Eye (tissue), 1 donor: ENCODE measurements at regions not wholly inside any gene's neighbourhood (a gene's known extent, or its start where the extent isn't known, plus 50 kb on each side); places are given as distances from the start of the nearest gene placed in this dataset.
A peak's percentile ranks its signal among the peaks of the same experiment; 100 is the strongest.
"Not testable (repeated sequence)": the region's sequence is repeated elsewhere in the genome, so short reads cannot be mapped to it uniquely, and the experiment has no call there.

ENCODE experiments used
- DNase-seq: peaks from one replicate; pipeline ENCODE4 v3.0.0-alpha.2; 2015

GRCh38 chr5:10125116-10125515 is 124.6 kb downstream of the ATPSCKMT start:
- no peak for DNase-seq

GRCh38 chr5:10124287-10124686 is 125.4 kb downstream of the ATPSCKMT start:
- DNase-seq: no peak

- no peak for DNase-seq
Observed at GRCh38 chr5:10123254-10123989, 126.3 kb downstream of the ATPSCKMT start.

- no peak for DNase-seq
Observed at GRCh38 chr5:10122076-10122726, 127.5 kb downstream of the ATPSCKMT start.

- no peak for DNase-seq
Observed at GRCh38 chr5:10120934-10121333, 128.8 kb downstream of the ATPSCKMT start.

- DNase-seq: no peak
Observed at GRCh38 chr5:10118150-10118549, 131.5 kb downstream of the ATPSCKMT start.

GRCh38 chr5:10116594-10116993 is 133.1 kb downstream of the ATPSCKMT start:
- DNase-seq: no peak

GRCh38 chr5:10115669-10116068 is 134.0 kb downstream of the ATPSCKMT start:
- DNase-seq: no peak

- DNase-seq: peak; percentile 80
Observed at GRCh38 chr5:10111571-10111970, 138.1 kb downstream of the ATPSCKMT start.

GRCh38 chr5:10110228-10110627 is 139.5 kb downstream of the ATPSCKMT start:
- no peak for DNase-seq

GRCh38 chr5:10109299-10109698 is 140.4 kb downstream of the ATPSCKMT start:
- peak; percentile 48 for DNase-seq

- no peak for DNase-seq
Observed at GRCh38 chr5:10106806-10107205, 142.9 kb downstream of the ATPSCKMT start.

GRCh38 chr5:10106285-10106684 is 143.4 kb downstream of the ATPSCKMT start:
- DNase-seq: no peak

GRCh38 chr5:10102706-10103497 is 146.8 kb downstream of the ATPSCKMT start:
- DNase-seq: no peak

GRCh38 chr5:10102235-10102634 is 147.5 kb downstream of the ATPSCKMT start:
- not testable (repeated sequence) for DNase-seq

GRCh38 chr5:10099548-10099947 is 150.1 kb downstream of the ATPSCKMT start:
- no peak for DNase-seq

- DNase-seq: no peak
Observed at GRCh38 chr5:10091701-10092100, 158.0 kb downstream of the ATPSCKMT start.

- no peak for DNase-seq
Observed at GRCh38 chr5:10090074-10090473, 159.6 kb downstream of the ATPSCKMT start.

- no peak for DNase-seq
Observed at GRCh38 chr5:10085185-10085584, 164.5 kb downstream of the ATPSCKMT start.

- no peak for DNase-seq
Observed at GRCh38 chr5:10081584-10081983, 168.1 kb downstream of the ATPSCKMT start.

GRCh38 chr5:10077791-10078545 is 171.7 kb downstream of the ATPSCKMT start:
- peak; percentile 38 for DNase-seq

GRCh38 chr5:10073441-10074104 is 176.1 kb downstream of the ATPSCKMT start:
- no peak for DNase-seq
